Body of pancreas (tissue), 4 donors: ENCODE measurements at regions not wholly inside any gene's neighbourhood (a gene's known extent, or its start where the extent isn't known, plus 50 kb on each side); places are given as distances from the start of the nearest gene placed in this dataset.

Experiments
- ATAC-seq: fragments of 150-250 bp; one replicate; pipeline ENCODE4 v1.9.1; 2016
- DNase-seq, 4 donors: peaks; one replicate each; pipeline ENCODE4 v3.0.0-alpha.2; 2019
- H3K27ac ChIP-seq, 4 donors: fragments of 200-600 bp; sonication (generic); 1 replicate in 3 of 4; 2 replicates in 1 of 4; pipeline versions ENCODE4 v1.5.1 to v1.6.1; 2016 to 2019; ENCODE audit warnings: mild to moderate bottlenecking in 1 of 4, mixed read lengths in 1 of 4, moderate library complexity in 1 of 4
- H3K27me3 ChIP-seq, 2 donors: fragments of 200-600 bp; sonication (generic); one replicate each; pipeline ENCODE4 v1.6.0; 2016; ENCODE audit warnings: mild to moderate bottlenecking in 1 of 2
- H3K36me3 ChIP-seq, 2 donors: fragments of 200-600 bp; sonication (generic); replicated peaks in 1 of 2; 2 replicates each; pipeline ENCODE4 v1.5.1; 2016; ENCODE audit warnings: low read depth in 2 of 2; ENCODE audit not compliant: insufficient read depth in 1 of 2
- H3K4me1 ChIP-seq: fragments of 200-600 bp; sonication (generic); one replicate; pipeline ENCODE4 v1.6.0; 2016
- H3K4me3 ChIP-seq, 2 donors: fragments of 200-600 bp; sonication (generic); 1 replicate in 1 of 2; 2 replicates in 1 of 2; pipeline ENCODE4 v1.5.1; 2016 to 2019
- H3K9me3 ChIP-seq, 3 donors: fragments of 200-600 bp; sonication (generic); 1 replicate in 2 of 3; 2 replicates in 1 of 3; pipeline ENCODE4 v1.5.1; 2016
- CTCF ChIP-seq, 7 experiments: fragments of 450-650 bp in 4 of 7; fragments of 200-600 bp in 3 of 7; sonication (generic) in 3 of 7; IDR thresholded peaks; one replicate each; pipeline ENCODE4 v1.5.1; 2016 to 2019; ENCODE audit warnings: antibody characterized with exemption in 7 of 7
- POLR2A ChIP-seq, 3 donors: fragments of 450-650 bp; IDR thresholded peaks; one replicate each; pipeline ENCODE4 v1.6.1; 2016; ENCODE audit warnings: antibody characterized with exemption in 3 of 3, mild to moderate bottlenecking in 2 of 3
- WGBS, 2 donors: methylation state at CpG; one replicate each; pipeline ENCODE4 v1.1.5; 2017; 5-methylcytosine and 5-hydroxymethylcytosine counted together
- intact Hi-C: fragments of 100-400 bp; cut with DNase I; formaldehyde crosslinking; loops from one replicate; pipeline ENCODE4 v1.15.1; 2023

- no peaks in the 10 kb centered on the region for H3K36me3 ChIP-seq
- no peaks in the 10 kb centered on the region for H3K4me1 ChIP-seq
- WGBS, 2 donors = 73 to 79% methylated on average over 4 of the region's 4 CpGs
- H3K27ac ChIP-seq = no peak overlapping the region
- no peak for DNase-seq
- H3K9me3 ChIP-seq = peaks cover 0 to 14% (median 0%) of the 10 kb centered on the region in 3 donors
- TF ChIP-seq CTCF (IDR thresholded peaks at IDR 0.05) (no peak), POLR2A (IDR thresholded peaks at IDR 0.05) (no peak)
- no peak for ATAC-seq
- no peaks in the 10 kb centered on the region for H3K27me3 ChIP-seq
- intact Hi-C loops = no loop called here
- H3K4me3 ChIP-seq = no peak overlapping the region
Observed at GRCh38 chr14:82328442-82328841, 794.8 kb upstream of the SEL1L start.

GRCh38 chr14:82341261-82341810, 807.7 kb upstream of the SEL1L start:
- Histone ChIP-seq H3K4me1 (no peaks in the 10 kb centered on the region), H3K9me3 (no peaks in the 10 kb centered on the region), H3K4me3 (no peak overlapping the region), H3K27ac (no peak overlapping the region), H3K36me3 (no peaks in the 10 kb centered on the region), H3K27me3 (no peaks in the 10 kb centered on the region)
- 48 to 60% methylated on average over 2 of the region's 2 CpGs for WGBS, 2 donors
- ATAC-seq (no peak), DNase-seq (no peak)
- intact Hi-C loops = no loop called here
- TF ChIP-seq CTCF (IDR thresholded peaks at IDR 0.05) = no peak
- TF ChIP-seq POLR2A (IDR thresholded peaks at IDR 0.05) = no peak

GRCh38 chr14:82342596-82342995, 808.9 kb upstream of the SEL1L start:
- Histone ChIP-seq H3K4me3 (no peak overlapping the region), H3K27me3 (no peaks in the 10 kb centered on the region), H3K4me1 (no peaks in the 10 kb centered on the region), H3K9me3 (no peaks in the 10 kb centered on the region), H3K27ac (no peak overlapping the region), H3K36me3 (no peaks in the 10 kb centered on the region)
- TF ChIP-seq CTCF (IDR thresholded peaks at IDR 0.05) (no peak), POLR2A (IDR thresholded peaks at IDR 0.05) (no peak)
- ATAC-seq (no peak), DNase-seq (no peak)
- intact Hi-C loops = no loop called here

GRCh38 chr14:82345184-82345583, 811.5 kb upstream of the SEL1L start:
- Histone ChIP-seq H3K27ac (no peak overlapping the region), H3K36me3 (no peaks in the 10 kb centered on the region), H3K27me3 (no peaks in the 10 kb centered on the region), H3K4me1 (no peaks in the 10 kb centered on the region), H3K4me3 (no peak overlapping the region), H3K9me3 (no peaks in the 10 kb centered on the region)
- intact Hi-C loops = no loop called here
- no peak for DNase-seq
- TF ChIP-seq POLR2A (IDR thresholded peaks at IDR 0.05) (no peak), CTCF (IDR thresholded peaks at IDR 0.05) (no peak)
- no peak for ATAC-seq

- H3K36me3 ChIP-seq = no peaks in the 10 kb centered on the region
- H3K4me1 ChIP-seq = no peaks in the 10 kb centered on the region
- no peaks in the 10 kb centered on the region for H3K27me3 ChIP-seq
- no peaks in the 10 kb centered on the region for H3K9me3 ChIP-seq
- TF ChIP-seq POLR2A (IDR thresholded peaks at IDR 0.05) (no peak), CTCF (IDR thresholded peaks at IDR 0.05) (no peak)
- intact Hi-C loops = no loop called here
- ATAC-seq (no peak), DNase-seq (no peak)
- H3K27ac ChIP-seq = no peak overlapping the region
- H3K4me3 ChIP-seq = no peak overlapping the region
Observed at GRCh38 chr14:82354126-82354525, 820.5 kb upstream of the SEL1L start.
